ENCODE measurements at regions not wholly inside any gene's neighbourhood (a gene's known extent, or its start where the extent isn't known, plus 50 kb on each side); places are given as distances from the start of the nearest gene placed in this dataset.

DNA sequence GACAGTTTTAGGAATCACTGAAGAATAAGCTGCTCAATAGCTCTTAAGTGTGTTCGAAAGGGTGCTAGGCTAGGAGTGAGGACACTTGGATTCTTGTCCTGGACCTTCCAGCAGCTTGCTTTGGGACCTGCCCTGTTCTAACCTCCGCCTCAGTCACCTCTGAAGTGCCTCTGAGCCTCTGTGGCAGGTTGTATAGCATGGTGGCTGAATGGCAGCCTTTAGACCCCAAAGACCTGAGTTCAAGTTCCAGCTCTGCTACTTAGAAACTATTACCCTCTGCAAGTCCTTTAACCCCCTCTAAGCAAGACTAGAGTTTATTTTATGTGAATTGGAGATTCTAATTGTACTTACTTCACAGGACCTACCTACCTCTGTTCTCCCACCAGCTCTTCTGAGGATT lies 81.5 kb downstream of the RRAGC start:
- Histone ChIP-seq H3K4me1 (ENCODE audit: insufficient read depth, poor library complexity, severe bottlenecking) (no peaks in the 10 kb centered on the region), H3K27me3 (ENCODE audit: insufficient read depth, poor library complexity, severe bottlenecking) (peaks cover 11% of the 10 kb centered on the region), H3K36me3 (ENCODE audit: low read depth) (no peaks in the 10 kb centered on the region), H3K4me3 (ENCODE audit: severe bottlenecking) (no peak overlapping the region), H3K27ac (ENCODE audit: poor library complexity, severe bottlenecking) (no peak overlapping the region), H3K9me3 (ENCODE audit: severe bottlenecking) (no peaks in the 10 kb centered on the region)
- no peak for DNase-seq (ENCODE audit: low spot score)
- no peak for ATAC-seq (ENCODE audit: low read depth)
- TF ChIP-seq, protein P1, sequence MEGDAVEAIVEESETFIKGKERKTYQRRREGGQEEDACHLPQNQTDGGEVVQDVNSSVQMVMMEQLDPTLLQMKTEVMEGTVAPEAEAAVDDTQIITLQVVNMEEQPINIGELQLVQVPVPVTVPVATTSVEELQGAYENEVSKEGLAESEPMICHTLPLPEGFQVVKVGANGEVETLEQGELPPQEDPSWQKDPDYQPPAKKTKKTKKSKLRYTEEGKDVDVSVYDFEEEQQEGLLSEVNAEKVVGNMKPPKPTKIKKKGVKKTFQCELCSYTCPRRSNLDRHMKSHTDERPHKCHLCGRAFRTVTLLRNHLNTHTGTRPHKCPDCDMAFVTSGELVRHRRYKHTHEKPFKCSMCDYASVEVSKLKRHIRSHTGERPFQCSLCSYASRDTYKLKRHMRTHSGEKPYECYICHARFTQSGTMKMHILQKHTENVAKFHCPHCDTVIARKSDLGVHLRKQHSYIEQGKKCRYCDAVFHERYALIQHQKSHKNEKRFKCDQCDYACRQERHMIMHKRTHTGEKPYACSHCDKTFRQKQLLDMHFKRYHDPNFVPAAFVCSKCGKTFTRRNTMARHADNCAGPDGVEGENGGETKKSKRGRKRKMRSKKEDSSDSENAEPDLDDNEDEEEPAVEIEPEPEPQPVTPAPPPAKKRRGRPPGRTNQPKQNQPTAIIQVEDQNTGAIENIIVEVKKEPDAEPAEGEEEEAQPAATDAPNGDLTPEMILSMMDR (IDR thresholded peaks at IDR 0.05; ENCODE audit: poor library complexity, severe bottlenecking): no peak

DNA sequence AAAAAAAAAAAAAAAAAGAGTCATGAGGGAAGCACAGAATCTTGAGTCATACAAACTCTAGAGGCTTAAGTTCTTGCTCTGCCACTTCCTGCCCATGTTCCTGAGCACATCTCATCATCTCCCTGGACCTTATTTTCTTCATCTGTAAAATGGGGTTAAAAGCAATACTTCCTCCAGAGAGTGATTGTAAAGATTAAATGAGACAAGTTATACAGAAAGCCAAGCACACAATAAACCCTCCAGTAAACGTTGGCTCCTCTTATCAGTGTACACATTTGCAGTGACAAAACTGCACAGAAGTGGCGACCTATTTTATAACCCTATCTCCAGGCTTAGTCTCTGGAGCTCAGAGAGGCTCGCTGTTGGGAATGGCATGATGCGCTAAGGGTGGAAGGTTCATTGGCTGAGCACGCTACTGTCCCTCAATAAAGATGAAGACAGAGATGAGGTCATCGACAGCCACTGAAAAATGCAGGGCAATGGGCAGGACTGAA lies 82.1 kb downstream of the RRAGC start:
- Histone ChIP-seq H3K27me3 (ENCODE audit: insufficient read depth, poor library complexity, severe bottlenecking) (peaks cover 8% of the 10 kb centered on the region), H3K36me3 (ENCODE audit: low read depth) (no peaks in the 10 kb centered on the region), H3K4me1 (ENCODE audit: insufficient read depth, poor library complexity, severe bottlenecking) (no peaks in the 10 kb centered on the region), H3K9me3 (ENCODE audit: severe bottlenecking) (no peaks in the 10 kb centered on the region), H3K4me3 (ENCODE audit: severe bottlenecking) (no peak overlapping the region), H3K27ac (ENCODE audit: poor library complexity, severe bottlenecking) (no peak overlapping the region)
- TF ChIP-seq, protein P1 (IDR thresholded peaks at IDR 0.05; ENCODE audit: poor library complexity, severe bottlenecking): no peak
- no peak for ATAC-seq (ENCODE audit: low read depth)
- DNase-seq (ENCODE audit: low spot score): no peak

DNA sequence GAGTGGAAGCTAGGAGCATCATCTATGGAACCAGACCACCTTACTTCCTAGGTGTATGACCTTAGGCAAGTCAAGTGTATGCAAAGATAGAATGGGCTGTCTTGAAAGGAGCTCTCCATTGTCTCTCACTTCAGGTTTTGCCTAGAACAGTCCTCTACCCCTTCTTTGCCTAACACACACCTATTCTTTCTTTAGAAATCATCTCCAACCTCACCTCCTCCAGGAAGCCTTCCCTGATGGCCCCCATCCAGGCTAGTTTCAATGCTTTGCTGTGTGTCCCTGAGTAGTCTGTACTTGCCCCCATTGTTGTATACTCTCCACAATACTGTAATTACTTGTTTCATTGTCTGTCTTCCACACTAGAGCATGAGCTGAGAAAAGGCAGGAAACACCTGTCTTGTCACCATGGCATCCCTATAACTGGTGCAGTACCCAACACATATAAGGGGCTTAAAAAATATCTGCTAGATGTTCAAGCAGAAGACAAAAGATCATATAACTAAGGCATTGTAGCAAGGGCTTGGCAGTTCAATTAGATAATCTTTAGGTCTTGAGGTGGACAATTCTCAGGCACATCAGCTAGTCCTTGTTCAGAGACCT lies 83.0 kb downstream of the RRAGC start:
- DNase-seq (ENCODE audit: low spot score): no peak

GRCh38 chr1:38775175-38775845 lies 84.3 kb downstream of the RRAGC start:
- H3K36me3 ChIP-seq (ENCODE audit: low read depth): no peaks in the 10 kb centered on the region
- TF ChIP-seq, protein P1 (IDR thresholded peaks at IDR 0.05; ENCODE audit: poor library complexity, severe bottlenecking): no peak
- DNase-seq (ENCODE audit: low spot score) (no peak), ATAC-seq (ENCODE audit: low read depth) (no peak)
- H3K27ac ChIP-seq (ENCODE audit: poor library complexity, severe bottlenecking): no peak overlapping the region
- no peak overlapping the region for H3K4me3 ChIP-seq (ENCODE audit: severe bottlenecking)
- no peaks in the 10 kb centered on the region for H3K4me1 ChIP-seq (ENCODE audit: insufficient read depth, poor library complexity, severe bottlenecking)
- no peaks in the 10 kb centered on the region for H3K9me3 ChIP-seq (ENCODE audit: severe bottlenecking)
- H3K27me3 ChIP-seq (ENCODE audit: insufficient read depth, poor library complexity, severe bottlenecking): no peaks in the 10 kb centered on the region

More for the DNA sequence above, 83.0 kb downstream of the RRAGC start:
- Histone ChIP-seq H3K27me3 (ENCODE audit: insufficient read depth, poor library complexity, severe bottlenecking) (no peaks in the 10 kb centered on the region), H3K4me3 (ENCODE audit: severe bottlenecking) (no peak overlapping the region), H3K27ac (ENCODE audit: poor library complexity, severe bottlenecking) (no peak overlapping the region), H3K9me3 (ENCODE audit: severe bottlenecking) (no peaks in the 10 kb centered on the region), H3K4me1 (ENCODE audit: insufficient read depth, poor library complexity, severe bottlenecking) (no peaks in the 10 kb centered on the region), H3K36me3 (ENCODE audit: low read depth) (no peaks in the 10 kb centered on the region)
- TF ChIP-seq, protein P1 (IDR thresholded peaks at IDR 0.05; ENCODE audit: poor library complexity, severe bottlenecking): no peak
- ATAC-seq (ENCODE audit: low read depth): no peak

DNA sequence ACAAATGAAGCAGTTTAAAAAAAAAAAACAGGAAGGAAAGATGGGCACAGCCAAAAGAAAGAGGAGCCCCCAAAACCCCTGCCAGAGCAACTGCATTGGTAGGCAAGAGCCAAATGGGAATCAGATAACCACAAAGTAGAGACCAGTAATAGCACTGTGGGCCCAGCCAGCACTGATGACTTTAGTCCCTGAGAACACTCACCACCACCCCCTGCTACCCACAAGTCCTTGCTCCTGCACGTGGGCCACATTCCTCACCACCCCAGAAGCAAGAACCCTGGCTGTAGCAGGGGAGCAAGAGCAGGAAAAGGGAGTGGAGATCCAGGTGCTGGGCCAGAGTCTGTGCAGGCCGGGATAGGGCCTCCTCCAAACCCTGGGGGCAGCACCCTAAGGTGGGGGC lies 86.1 kb downstream of the RRAGC start:
- TF ChIP-seq, protein P1 (IDR thresholded peaks at IDR 0.05; ENCODE audit: poor library complexity, severe bottlenecking): no peak
- Histone ChIP-seq H3K36me3 (ENCODE audit: low read depth) (no peaks in the 10 kb centered on the region), H3K27me3 (ENCODE audit: insufficient read depth, poor library complexity, severe bottlenecking) (no peaks in the 10 kb centered on the region), H3K4me3 (ENCODE audit: severe bottlenecking) (no peak overlapping the region), H3K4me1 (ENCODE audit: insufficient read depth, poor library complexity, severe bottlenecking) (no peaks in the 10 kb centered on the region), H3K27ac (ENCODE audit: poor library complexity, severe bottlenecking) (no peak overlapping the region), H3K9me3 (ENCODE audit: severe bottlenecking) (no peaks in the 10 kb centered on the region)
- ATAC-seq (ENCODE audit: low read depth) (no peak), DNase-seq (ENCODE audit: low spot score) (no peak)

Measured in RWPE2 (cell line).